ENCODE measurements at regions not wholly inside any gene's neighbourhood (a gene's known extent, or its start where the extent isn't known, plus 50 kb on each side); places are given as distances from the start of the nearest gene placed in this dataset.

DNA sequence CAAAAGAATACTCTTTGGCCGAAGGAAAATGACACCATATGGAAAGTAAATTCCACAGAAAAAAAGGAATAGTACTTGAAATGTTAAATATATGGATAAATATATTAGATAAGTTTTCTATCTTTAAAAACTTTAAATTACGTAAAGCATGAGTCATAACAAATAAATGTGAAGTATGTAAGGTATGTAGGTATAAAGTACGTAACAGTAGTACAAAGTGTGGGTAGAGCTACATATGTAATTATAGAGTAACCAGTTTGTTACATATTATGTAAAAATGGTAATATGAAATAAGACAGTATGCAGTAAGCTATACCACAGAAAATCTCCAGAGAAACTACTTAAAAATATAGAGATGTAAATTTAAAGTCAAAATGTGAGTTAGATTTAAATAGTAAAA lies 582.3 kb upstream of the CHORDC1 start:
- Histone ChIP-seq H3K9me3 (ENCODE audit: control extremely low read depth in 1 of 5, control insufficient read depth in 4 of 5, insufficient read depth in 2 of 5, low read depth in 1 of 5, low read length in 4 of 5) (peaks cover 0 to 2% (median 0%) of the 10 kb centered on the region in 5 experiments), H3K4me3 (ENCODE audit: control insufficient read depth in 1 of 7, extremely low read depth in 1 of 7, insufficient read depth in 4 of 7, low read depth in 2 of 7, low read length in 6 of 7) (no peak overlapping the region), H3K36me3 (ENCODE audit: control insufficient read depth in 4 of 4, insufficient read depth in 4 of 4, low read length in 3 of 4) (no peaks in the 10 kb centered on the region), H3K27ac (ENCODE audit: insufficient read depth in 1 of 2, low read depth in 1 of 2, low read length in 2 of 2, poor library complexity in 1 of 2, severe bottlenecking in 2 of 2) (no peak overlapping the region), H3K4me1 (ENCODE audit: control extremely low read depth in 1 of 4, control insufficient read depth in 4 of 4, insufficient read depth in 4 of 4, low read length in 3 of 4) (no peaks in the 10 kb centered on the region), H3K27me3 (replicated peaks in 2 of 5; ENCODE audit: control insufficient read depth in 4 of 5, insufficient read depth in 5 of 5, low read length in 4 of 5) (no peaks in the 10 kb centered on the region)
- POLR2A ChIA-PET, result no interaction called here
- DNase-seq, result no peak
- no CpG with 5 or more reads among the region's 3 CpGs for WGBS (ENCODE audit: insufficient coverage)
- CTCF ChIA-PET, result no interaction called here

DNA sequence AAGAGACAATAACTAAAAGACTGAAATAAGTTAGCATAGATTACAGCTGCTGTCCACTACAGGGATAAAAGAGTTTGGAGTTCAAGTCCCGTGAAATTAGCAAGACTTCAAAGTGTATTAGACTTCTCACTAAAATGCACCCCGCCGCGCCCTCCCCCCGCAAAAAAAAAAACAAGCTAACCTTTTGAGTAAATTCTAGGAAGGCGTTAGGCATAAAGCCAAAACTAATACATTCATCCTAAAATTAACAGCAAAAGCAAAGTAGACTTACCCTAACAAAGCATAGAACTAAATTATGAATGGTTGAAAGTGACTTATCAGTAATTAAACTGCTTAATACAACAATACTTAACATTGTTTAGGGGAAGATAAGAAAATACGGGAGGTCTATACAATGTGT lies 581.0 kb upstream of the CHORDC1 start:
- ChIA-PET POLR2A (no interaction called here), CTCF (no interaction called here)
- Histone ChIP-seq H3K27me3 (replicated peaks in 2 of 5; ENCODE audit: control insufficient read depth in 4 of 5, insufficient read depth in 5 of 5, low read length in 4 of 5) (no peaks in the 10 kb centered on the region), H3K36me3 (ENCODE audit: control insufficient read depth in 4 of 4, insufficient read depth in 4 of 4, low read length in 3 of 4) (no peaks in the 10 kb centered on the region), H3K4me3 (ENCODE audit: control insufficient read depth in 1 of 7, extremely low read depth in 1 of 7, insufficient read depth in 4 of 7, low read depth in 2 of 7, low read length in 6 of 7) (no peak overlapping the region), H3K27ac (ENCODE audit: insufficient read depth in 1 of 2, low read depth in 1 of 2, low read length in 2 of 2, poor library complexity in 1 of 2, severe bottlenecking in 2 of 2) (no peak overlapping the region), H3K9me3 (ENCODE audit: control extremely low read depth in 1 of 5, control insufficient read depth in 4 of 5, insufficient read depth in 2 of 5, low read depth in 1 of 5, low read length in 4 of 5) (peaks cover 0 to 2% (median 0%) of the 10 kb centered on the region in 5 experiments), H3K4me1 (ENCODE audit: control extremely low read depth in 1 of 4, control insufficient read depth in 4 of 4, insufficient read depth in 4 of 4, low read length in 3 of 4) (no peaks in the 10 kb centered on the region)
- WGBS (ENCODE audit: insufficient coverage), result 100% methylated on average over 1 of the region's 7 CpGs
- DNase-seq, result no peak

DNA sequence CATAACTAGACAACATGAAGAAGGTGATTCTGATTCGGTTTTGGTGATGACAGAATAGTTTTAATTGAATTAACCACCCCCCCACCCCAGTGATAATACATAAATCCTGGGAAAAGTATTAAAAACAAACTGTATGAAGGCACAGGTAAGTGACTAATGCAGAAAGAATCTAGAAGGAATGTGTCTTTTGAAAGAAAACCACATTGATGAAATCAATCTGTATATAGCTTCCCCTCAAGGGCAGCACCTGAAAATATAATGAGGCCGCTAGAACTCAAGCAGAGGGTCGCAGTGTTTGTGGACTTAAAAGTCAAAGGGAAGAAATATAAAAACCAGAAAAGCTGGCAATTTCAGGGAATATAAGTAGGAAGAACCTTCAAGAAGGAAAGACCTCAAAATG lies 580.5 kb upstream of the CHORDC1 start:
- DNase-seq, result no peak
- Histone ChIP-seq H3K9me3 (ENCODE audit: control extremely low read depth in 1 of 5, control insufficient read depth in 4 of 5, insufficient read depth in 2 of 5, low read depth in 1 of 5, low read length in 4 of 5) (peaks cover 0 to 2% (median 0%) of the 10 kb centered on the region in 5 experiments), H3K27ac (ENCODE audit: insufficient read depth in 1 of 2, low read depth in 1 of 2, low read length in 2 of 2, poor library complexity in 1 of 2, severe bottlenecking in 2 of 2) (no peak overlapping the region), H3K36me3 (ENCODE audit: control insufficient read depth in 4 of 4, insufficient read depth in 4 of 4, low read length in 3 of 4) (no peaks in the 10 kb centered on the region), H3K4me3 (ENCODE audit: control insufficient read depth in 1 of 7, extremely low read depth in 1 of 7, insufficient read depth in 4 of 7, low read depth in 2 of 7, low read length in 6 of 7) (no peak overlapping the region), H3K27me3 (replicated peaks in 2 of 5; ENCODE audit: control insufficient read depth in 4 of 5, insufficient read depth in 5 of 5, low read length in 4 of 5) (no peaks in the 10 kb centered on the region), H3K4me1 (ENCODE audit: control extremely low read depth in 1 of 4, control insufficient read depth in 4 of 4, insufficient read depth in 4 of 4, low read length in 3 of 4) (no peaks in the 10 kb centered on the region)
- CTCF ChIA-PET, result no interaction called here
- WGBS (ENCODE audit: insufficient coverage), result 80% methylated on average over 2 of the region's 3 CpGs
- POLR2A ChIA-PET, result no interaction called here

DNA sequence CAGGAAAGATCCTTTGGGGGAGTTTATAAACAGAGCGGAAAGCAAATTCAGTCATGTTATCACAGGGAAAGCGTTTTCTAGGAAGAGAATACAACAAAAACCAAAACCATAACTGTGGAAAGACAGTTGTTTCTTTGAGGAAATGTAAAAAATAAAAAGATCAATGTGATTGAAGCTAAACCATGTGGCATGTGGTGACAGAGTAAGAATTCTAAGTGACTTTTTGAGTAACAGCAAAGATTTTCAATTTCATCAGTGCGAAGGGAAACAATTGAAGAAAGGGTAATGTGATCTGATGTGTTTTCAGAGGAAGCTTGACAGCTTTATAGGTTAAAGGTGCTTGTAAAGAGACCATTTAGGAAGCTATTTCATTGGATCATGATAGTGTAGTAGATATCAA lies 575.9 kb upstream of the CHORDC1 start:
- no peak overlapping the region for H3K4me3 ChIP-seq (ENCODE audit: control insufficient read depth in 1 of 7, extremely low read depth in 1 of 7, insufficient read depth in 4 of 7, low read depth in 2 of 7, low read length in 6 of 7)
- H3K4me1 ChIP-seq (ENCODE audit: control extremely low read depth in 1 of 4, control insufficient read depth in 4 of 4, insufficient read depth in 4 of 4, low read length in 3 of 4), result no peaks in the 10 kb centered on the region
- POLR2A ChIA-PET, result interaction anchor here (0.6 kb wide), 1 partner anchor 26 kb away, joined by 4 read pairs; no protein-coding TSS in a partner anchor
- H3K9me3 ChIP-seq (ENCODE audit: control extremely low read depth in 1 of 5, control insufficient read depth in 4 of 5, insufficient read depth in 2 of 5, low read depth in 1 of 5, low read length in 4 of 5), result peaks cover 0 to 2% (median 0%) of the 10 kb centered on the region in 5 experiments
- H3K27me3 ChIP-seq (replicated peaks in 2 of 5; ENCODE audit: control insufficient read depth in 4 of 5, insufficient read depth in 5 of 5, low read length in 4 of 5), result no peaks in the 10 kb centered on the region
- no peak for DNase-seq
- H3K27ac ChIP-seq (ENCODE audit: insufficient read depth in 1 of 2, low read depth in 1 of 2, low read length in 2 of 2, poor library complexity in 1 of 2, severe bottlenecking in 2 of 2), result no peak overlapping the region
- WGBS (ENCODE audit: insufficient coverage), result 100% methylated on average over 1 of the region's 3 CpGs
- H3K36me3 ChIP-seq (ENCODE audit: control insufficient read depth in 4 of 4, insufficient read depth in 4 of 4, low read length in 3 of 4), result no peaks in the 10 kb centered on the region
- CTCF ChIA-PET, result no interaction called here

DNA sequence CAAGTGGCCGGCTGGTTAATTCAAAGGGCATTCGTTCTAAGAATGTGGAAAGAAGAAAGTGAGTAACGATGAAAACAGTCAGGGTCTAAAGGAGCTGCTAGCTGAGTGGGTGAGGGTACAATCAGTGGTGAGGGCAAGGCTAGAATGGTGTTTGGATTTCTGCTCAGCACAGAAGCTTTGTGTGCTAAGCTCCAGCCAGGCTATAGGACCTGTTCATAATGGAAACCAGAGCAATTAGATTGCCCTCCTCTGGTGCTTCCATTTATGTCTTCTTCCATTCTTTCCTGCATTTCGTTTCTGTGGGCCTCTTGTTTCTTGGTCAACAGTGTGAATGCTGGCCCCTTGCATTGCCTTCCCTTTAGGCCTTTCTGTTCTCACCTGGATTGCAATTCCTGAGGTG lies 572.9 kb upstream of the CHORDC1 start:
- no peak for DNase-seq
- Histone ChIP-seq H3K27ac (ENCODE audit: insufficient read depth in 1 of 2, low read depth in 1 of 2, low read length in 2 of 2, poor library complexity in 1 of 2, severe bottlenecking in 2 of 2) (no peak overlapping the region), H3K4me1 (ENCODE audit: control extremely low read depth in 1 of 4, control insufficient read depth in 4 of 4, insufficient read depth in 4 of 4, low read length in 3 of 4) (no peaks in the 10 kb centered on the region), H3K9me3 (ENCODE audit: control extremely low read depth in 1 of 5, control insufficient read depth in 4 of 5, insufficient read depth in 2 of 5, low read depth in 1 of 5, low read length in 4 of 5) (no peaks in the 10 kb centered on the region), H3K27me3 (replicated peaks in 2 of 5; ENCODE audit: control insufficient read depth in 4 of 5, insufficient read depth in 5 of 5, low read length in 4 of 5) (no peaks in the 10 kb centered on the region), H3K36me3 (ENCODE audit: control insufficient read depth in 4 of 4, insufficient read depth in 4 of 4, low read length in 3 of 4) (no peaks in the 10 kb centered on the region), H3K4me3 (ENCODE audit: control insufficient read depth in 1 of 7, extremely low read depth in 1 of 7, insufficient read depth in 4 of 7, low read depth in 2 of 7, low read length in 6 of 7) (no peak overlapping the region)
- 88% methylated on average over 4 of the region's 4 CpGs for WGBS (ENCODE audit: insufficient coverage)
- ChIA-PET CTCF (no interaction called here), POLR2A (no interaction called here)

DNA sequence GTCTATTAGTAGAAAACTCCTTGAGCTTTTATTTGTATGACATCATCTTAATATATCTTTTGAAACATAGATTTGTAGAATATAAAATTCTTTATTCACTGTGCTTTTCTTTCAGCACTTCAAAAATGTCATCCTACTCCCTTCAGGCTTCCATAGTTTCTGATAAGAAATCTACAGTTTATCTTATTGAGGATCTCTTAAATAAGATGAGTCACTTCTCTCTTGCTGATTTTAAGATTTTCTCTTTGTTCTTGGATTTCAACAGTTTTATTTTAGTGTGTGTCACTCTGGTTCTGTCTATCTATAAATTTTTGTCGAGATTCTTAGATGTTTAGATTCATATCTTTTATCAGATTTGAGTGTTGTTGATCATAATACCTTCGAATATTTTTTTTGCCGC lies 566.1 kb upstream of the CHORDC1 start:
- no peaks in the 10 kb centered on the region for H3K36me3 ChIP-seq (ENCODE audit: control insufficient read depth in 4 of 4, insufficient read depth in 4 of 4, low read length in 3 of 4)
- ChIA-PET POLR2A (no interaction called here), CTCF (no interaction called here)
- WGBS (ENCODE audit: insufficient coverage), result 93% methylated on average over 3 of the region's 3 CpGs
- H3K27ac ChIP-seq (ENCODE audit: insufficient read depth in 1 of 2, low read depth in 1 of 2, low read length in 2 of 2, poor library complexity in 1 of 2, severe bottlenecking in 2 of 2), result no peak overlapping the region
- DNase-seq, result no peak
- no peaks in the 10 kb centered on the region for H3K4me1 ChIP-seq (ENCODE audit: control extremely low read depth in 1 of 4, control insufficient read depth in 4 of 4, insufficient read depth in 4 of 4, low read length in 3 of 4)
- no peaks in the 10 kb centered on the region for H3K9me3 ChIP-seq (ENCODE audit: control extremely low read depth in 1 of 5, control insufficient read depth in 4 of 5, insufficient read depth in 2 of 5, low read depth in 1 of 5, low read length in 4 of 5)
- no peak overlapping the region for H3K4me3 ChIP-seq (ENCODE audit: control insufficient read depth in 1 of 7, extremely low read depth in 1 of 7, insufficient read depth in 4 of 7, low read depth in 2 of 7, low read length in 6 of 7)
- no peaks in the 10 kb centered on the region for H3K27me3 ChIP-seq (replicated peaks in 2 of 5; ENCODE audit: control insufficient read depth in 4 of 5, insufficient read depth in 5 of 5, low read length in 4 of 5)

DNA sequence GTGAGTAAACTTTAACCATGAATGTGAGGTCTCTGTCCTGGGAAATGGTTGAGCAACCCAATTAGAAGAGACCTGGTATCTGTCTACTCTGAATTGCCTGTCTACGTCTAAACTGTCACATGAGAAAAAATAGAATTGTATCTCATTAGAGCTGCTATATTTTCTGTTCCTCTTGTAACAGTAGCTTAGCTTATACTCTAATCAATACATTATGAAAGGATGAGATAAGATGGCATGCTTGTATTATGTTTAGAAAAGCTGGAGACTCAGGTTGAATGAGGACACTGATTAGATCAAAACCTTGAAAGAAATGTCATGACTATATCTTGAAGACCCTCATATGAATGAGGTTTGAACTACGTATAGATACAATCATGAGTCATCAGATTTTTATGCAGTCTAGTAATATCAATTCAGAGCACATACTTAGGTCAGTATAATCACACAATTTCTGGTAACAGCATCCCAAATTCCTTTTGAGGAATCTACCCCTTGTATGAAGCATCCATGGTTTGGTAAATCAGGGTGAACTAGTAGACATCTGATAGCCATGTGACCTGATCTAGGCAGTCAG lies 561.5 kb upstream of the CHORDC1 start:
- Histone ChIP-seq H3K9me3 (ENCODE audit: control extremely low read depth in 1 of 5, control insufficient read depth in 4 of 5, insufficient read depth in 2 of 5, low read depth in 1 of 5, low read length in 4 of 5) (no peaks in the 10 kb centered on the region), H3K4me3 (ENCODE audit: control insufficient read depth in 1 of 7, extremely low read depth in 1 of 7, insufficient read depth in 4 of 7, low read depth in 2 of 7, low read length in 6 of 7) (no peak overlapping the region), H3K36me3 (ENCODE audit: control insufficient read depth in 4 of 4, insufficient read depth in 4 of 4, low read length in 3 of 4) (no peaks in the 10 kb centered on the region), H3K27me3 (replicated peaks in 2 of 5; ENCODE audit: control insufficient read depth in 4 of 5, insufficient read depth in 5 of 5, low read length in 4 of 5) (no peaks in the 10 kb centered on the region), H3K4me1 (ENCODE audit: control extremely low read depth in 1 of 4, control insufficient read depth in 4 of 4, insufficient read depth in 4 of 4, low read length in 3 of 4) (no peaks in the 10 kb centered on the region), H3K27ac (ENCODE audit: insufficient read depth in 1 of 2, low read depth in 1 of 2, low read length in 2 of 2, poor library complexity in 1 of 2, severe bottlenecking in 2 of 2) (no peak overlapping the region)
- POLR2A ChIA-PET, result no interaction called here
- DNase-seq, result no peak
- CTCF ChIA-PET, result no interaction called here
- no CpG with 5 or more reads among the region's 2 CpGs for WGBS (ENCODE audit: insufficient coverage)
